SK-N-SH (cell line): ENCODE measurements at regions not wholly inside any gene's neighbourhood (a gene's known extent, or its start where the extent isn't known, plus 50 kb on each side); places are given as distances from the start of the nearest gene placed in this dataset.

Source experiments
- CTCF ChIA-PET: fragments of 300-600, 350-600 bp; formaldehyde crosslinking; extraction: SDS; loops from one replicate; lab custom pipeline; 2021; lab: Yijun Ruan, JAX
- POLR2A ChIA-PET: fragments of 350-600 bp; sonication (Branson Sonifier 250); formaldehyde crosslinking; extraction: SDS; loops from one replicate; lab custom pipeline; 2020; ENCODE audit warnings: antibody characterized with exemption, inconsistent platforms; lab: Yijun Ruan, JAX
- DNase-seq: peaks from one replicate; pipeline ENCODE4 v3.0.0; 2012
- H2AFZ ChIP-seq: fragments of 200-600 bp; sonication (generic); 2 replicates; pipeline ENCODE4 v1.8.1; 2016; ENCODE audit warnings: antibody characterized with exemption, mild to moderate bottlenecking, low read depth
- H3F3A ChIP-seq: fragments of 200-600 bp; sonication (generic); replicated peaks from 2 replicates; pipeline ENCODE3; 2016; ENCODE audit warnings: antibody characterized with exemption, mild to moderate bottlenecking; ENCODE audit not compliant: insufficient read depth
- H3K27ac ChIP-seq, 2 experiments: fragments of 200-500 bp in 1 of 2; fragments of 200-600 bp in 1 of 2; sonication (Bioruptor generic) in 1 of 2; sonication (generic), shearing (Covaris generic) in 1 of 2; 2 replicates each; pipeline versions ENCODE4 v1.5.1 to v1.6.1; 2014 to 2016; ENCODE audit warnings: low read depth in 2 of 2, inconsistent platforms in 1 of 2, low read length in 1 of 2, mild to moderate bottlenecking in 1 of 2, mixed read lengths in 1 of 2
- H3K27me3 ChIP-seq: fragments of 200-600 bp; sonication (generic), shearing (Covaris generic); 2 replicates; pipeline ENCODE4 v1.6.1; 2016; ENCODE audit warnings: mixed run types; ENCODE audit not compliant: insufficient read depth
- H3K36me3 ChIP-seq, 2 experiments: fragments of 200-500 bp in 1 of 2; fragments of 200-600 bp in 1 of 2; sonication (Bioruptor generic) in 1 of 2; sonication (generic) in 1 of 2; replicated peaks in 1 of 2; 2 replicates each; pipeline versions ENCODE3 to v1.5.1; 2014 to 2016; ENCODE audit warnings: low read length in 1 of 2, mild to moderate bottlenecking in 1 of 2; ENCODE audit not compliant: insufficient read depth in 2 of 2, control insufficient read depth in 1 of 2
- H3K4me1 ChIP-seq, 2 experiments: fragments of 200-500 bp in 1 of 2; fragments of 200-600 bp in 1 of 2; sonication (Bioruptor generic) in 1 of 2; sonication (generic), shearing (Covaris generic) in 1 of 2; 2 replicates each; pipeline versions ENCODE4 v1.5.1 to v1.6.1; 2014 to 2016; ENCODE audit warnings: low read depth in 1 of 2, low read length in 1 of 2, mixed run types in 1 of 2; ENCODE audit not compliant: insufficient read depth in 2 of 2, control insufficient read depth in 1 of 2
- H3K4me2 ChIP-seq: fragments of 200-600 bp; sonication (generic), shearing (Covaris generic); 2 replicates; pipeline ENCODE4 v1.6.1; 2017; ENCODE audit warnings: mixed run types
- H3K4me3 ChIP-seq, 2 experiments: fragments of 200-500 bp in 1 of 2; fragments of 200-600 bp in 1 of 2; sonication (Bioruptor generic) in 1 of 2; sonication (generic), shearing (Covaris generic) in 1 of 2; 2 replicates each; pipeline versions ENCODE4 v1.5.1 to v1.8.1; 2014 to 2016; ENCODE audit warnings: low read depth in 2 of 2, inconsistent platforms in 1 of 2, low read length in 1 of 2, mild to moderate bottlenecking in 1 of 2, mixed read lengths in 1 of 2, moderate library complexity in 1 of 2
- H3K79me2 ChIP-seq: fragments of 200-600 bp; sonication (generic); 2 replicates; pipeline ENCODE4 v1.8.1; 2017; ENCODE audit warnings: mild to moderate bottlenecking; ENCODE audit not compliant: insufficient read depth
- H3K9ac ChIP-seq: fragments of 200-600 bp; sonication (generic); 2 replicates; pipeline ENCODE4 v1.6.1; 2017; ENCODE audit warnings: mixed run types
- H3K9me2 ChIP-seq: fragments of 200-600 bp; sonication (generic); 2 replicates; pipeline ENCODE4 v1.6.1; 2017; ENCODE audit warnings: mixed run types
- H3K9me3 ChIP-seq: fragments of 200-600 bp; sonication (generic); 2 replicates; pipeline ENCODE4 v1.6.1; 2017; ENCODE audit warnings: mixed run types, mild to moderate bottlenecking, moderate library complexity
- H4K20me1 ChIP-seq: fragments of 200-600 bp; sonication (generic); 2 replicates; pipeline ENCODE4 v1.6.1; 2017; ENCODE audit warnings: mild to moderate bottlenecking, mixed run types; ENCODE audit not compliant: insufficient read depth
- CHD2 ChIP-seq: fragments of 150-350 bp; IDR thresholded peaks from 2 replicates; pipeline ENCODE4 v1.6.1; 2018; ENCODE audit warnings: low read length; ENCODE audit not compliant: partially characterized antibody
- EP300 ChIP-seq, 2 experiments: IDR thresholded peaks; 2 replicates each; pipeline versions ENCODE4 v1.4.0 to v1.6.1; 2012; ENCODE audit warnings: borderline replicate concordance in 1 of 2, low read depth in 1 of 2, low read length in 1 of 2
- FOSL2 ChIP-seq: IDR thresholded peaks from 2 replicates; pipeline ENCODE4 v1.4.0; 2012; ENCODE audit warnings: low read depth, mild to moderate bottlenecking, moderate library complexity, borderline replicate concordance
- FOXM1 ChIP-seq: IDR thresholded peaks from 2 replicates; pipeline ENCODE4 v1.4.0; 2012; ENCODE audit warnings: low read depth, mild to moderate bottlenecking
- JUND ChIP-seq: IDR thresholded peaks from 2 replicates; pipeline ENCODE4 v1.4.0; 2012
- MAX ChIP-seq: IDR thresholded peaks from 2 replicates; pipeline ENCODE4 v1.4.0; 2012; ENCODE audit warnings: low read depth
- MEF2A ChIP-seq: IDR thresholded peaks from 2 replicates; pipeline ENCODE4 v1.4.0; 2012; ENCODE audit warnings: low read depth, borderline replicate concordance
- PBX3 ChIP-seq: IDR thresholded peaks from 2 replicates; pipeline ENCODE4; 2012
- POLR2AphosphoS5 ChIP-seq: IDR thresholded peaks from 2 replicates; pipeline ENCODE4 v1.6.1; 2012; ENCODE audit warnings: low read depth, low read length
- RCOR1 ChIP-seq: fragments of 150-350 bp; IDR thresholded peaks from 2 replicates; pipeline ENCODE4 v1.6.1; 2017; ENCODE audit warnings: antibody characterized with exemption, low read length
- REST ChIP-seq: IDR thresholded peaks from 2 replicates; pipeline ENCODE4 v1.6.1; 2012; ENCODE audit warnings: mild to moderate bottlenecking, low read depth, low read length, moderate library complexity
- RXRA ChIP-seq: IDR thresholded peaks from 2 replicates; pipeline ENCODE4 v1.4.0; 2012; ENCODE audit warnings: low read depth, mild to moderate bottlenecking, borderline replicate concordance
- TCF12 ChIP-seq: IDR thresholded peaks from 2 replicates; pipeline ENCODE4 v1.4.0; 2012
- WGBS: methylation state at CpG from one replicate; pipeline ENCODE4 v1.1.6; 2017; ENCODE audit warnings: low lambda C conversion rate; 5-methylcytosine and 5-hydroxymethylcytosine counted together
- TF ChIP-seq, protein P1 (sequence below): IDR thresholded peaks from 2 replicates; pipeline ENCODE4 v1.4.0; 2012; ENCODE audit warnings: low read depth, borderline replicate concordance
- TF ChIP-seq, protein P2 (sequence below): fragments of 150-350 bp; IDR thresholded peaks from 2 replicates; pipeline ENCODE4 v1.6.1; 2016; ENCODE audit warnings: mild to moderate bottlenecking, low read depth, low read length
- TF ChIP-seq, protein P3 (sequence below): IDR thresholded peaks from 2 replicates; pipeline ENCODE4 v1.4.0; 2012; ENCODE audit warnings: low read depth, borderline replicate concordance

DNA sequence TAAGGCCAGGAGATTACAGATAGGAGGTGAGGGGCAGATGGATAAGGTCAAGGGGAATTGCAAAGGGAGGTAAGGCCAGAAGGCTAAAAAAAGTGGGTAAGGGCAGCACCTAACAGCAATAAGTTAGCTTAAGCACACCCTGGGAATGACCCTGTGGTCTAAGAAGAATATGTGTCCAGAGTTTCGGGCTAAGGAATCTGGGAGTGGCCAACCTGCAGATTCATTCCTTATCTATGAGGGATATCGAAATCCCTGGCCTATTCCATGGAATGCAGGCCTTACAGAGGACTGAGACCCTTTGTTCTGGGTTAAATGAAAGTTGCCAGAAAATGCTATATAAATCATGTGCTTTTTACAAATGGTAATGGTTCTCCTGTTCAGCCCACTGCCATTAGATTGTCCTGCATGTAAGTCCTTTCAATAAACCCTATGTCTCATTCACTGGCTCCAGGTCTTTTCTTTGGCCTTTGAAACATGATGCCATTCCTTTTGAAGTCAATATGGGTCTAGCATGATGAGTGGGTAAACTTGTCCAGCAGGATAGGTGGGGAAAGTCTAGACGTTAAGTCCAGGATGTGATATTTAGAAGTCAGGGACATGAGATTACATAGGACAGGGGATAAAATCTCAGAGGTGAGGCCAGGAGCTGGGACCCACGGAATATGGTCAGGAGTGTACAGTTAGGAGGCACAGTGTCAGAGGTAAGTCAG, 226.2 kb downstream of the TACR3 start:
- ChIA-PET POLR2A (no interaction called here), CTCF (no interaction called here)
- H3K36me3 ChIP-seq, result no peaks in the 10 kb centered on the region
- no peaks in the 10 kb centered on the region for H3K79me2 ChIP-seq
- no peaks in the 10 kb centered on the region for H3K27me3 ChIP-seq
- no peaks in the 10 kb centered on the region for H4K20me1 ChIP-seq
- no peak for DNase-seq
- no peak overlapping the region for H3K9ac ChIP-seq
- H3K9me3 ChIP-seq, result no peaks in the 10 kb centered on the region
- WGBS, result 16% methylated on average over 4 of the region's 4 CpGs
- H3K27ac ChIP-seq, result no peak overlapping the region
- H3K4me3 ChIP-seq, result no peak overlapping the region
- H3K9me2 ChIP-seq, result no peaks in the 10 kb centered on the region
- TF ChIP-seq REST (no peak), CHD2 (no peak), RXRA (no peak), JUND (no peak), FOXM1 (no peak), EP300 (IDR thresholded peaks at IDR 0.05; ENCODE audit: borderline replicate concordance in 1 of 2, low read depth in 1 of 2, low read length in 1 of 2) (no peak), POLR2AphosphoS5 (no peak), MEF2A (no peak), FOSL2 (no peak), PBX3 (no peak), TCF12 (no peak), RCOR1 (no peak), MAX (no peak)
- TF ChIP-seq, protein P1, sequence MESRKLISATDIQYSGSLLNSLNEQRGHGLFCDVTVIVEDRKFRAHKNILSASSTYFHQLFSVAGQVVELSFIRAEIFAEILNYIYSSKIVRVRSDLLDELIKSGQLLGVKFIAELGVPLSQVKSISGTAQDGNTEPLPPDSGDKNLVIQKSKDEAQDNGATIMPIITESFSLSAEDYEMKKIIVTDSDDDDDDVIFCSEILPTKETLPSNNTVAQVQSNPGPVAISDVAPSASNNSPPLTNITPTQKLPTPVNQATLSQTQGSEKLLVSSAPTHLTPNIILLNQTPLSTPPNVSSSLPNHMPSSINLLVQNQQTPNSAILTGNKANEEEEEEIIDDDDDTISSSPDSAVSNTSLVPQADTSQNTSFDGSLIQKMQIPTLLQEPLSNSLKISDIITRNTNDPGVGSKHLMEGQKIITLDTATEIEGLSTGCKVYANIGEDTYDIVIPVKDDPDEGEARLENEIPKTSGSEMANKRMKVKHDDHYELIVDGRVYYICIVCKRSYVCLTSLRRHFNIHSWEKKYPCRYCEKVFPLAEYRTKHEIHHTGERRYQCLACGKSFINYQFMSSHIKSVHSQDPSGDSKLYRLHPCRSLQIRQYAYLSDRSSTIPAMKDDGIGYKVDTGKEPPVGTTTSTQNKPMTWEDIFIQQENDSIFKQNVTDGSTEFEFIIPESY, result no peak
- TF ChIP-seq, protein P2, sequence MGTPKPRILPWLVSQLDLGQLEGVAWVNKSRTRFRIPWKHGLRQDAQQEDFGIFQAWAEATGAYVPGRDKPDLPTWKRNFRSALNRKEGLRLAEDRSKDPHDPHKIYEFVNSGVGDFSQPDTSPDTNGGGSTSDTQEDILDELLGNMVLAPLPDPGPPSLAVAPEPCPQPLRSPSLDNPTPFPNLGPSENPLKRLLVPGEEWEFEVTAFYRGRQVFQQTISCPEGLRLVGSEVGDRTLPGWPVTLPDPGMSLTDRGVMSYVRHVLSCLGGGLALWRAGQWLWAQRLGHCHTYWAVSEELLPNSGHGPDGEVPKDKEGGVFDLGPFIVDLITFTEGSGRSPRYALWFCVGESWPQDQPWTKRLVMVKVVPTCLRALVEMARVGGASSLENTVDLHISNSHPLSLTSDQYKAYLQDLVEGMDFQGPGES, result no peak
- TF ChIP-seq, protein P3, sequence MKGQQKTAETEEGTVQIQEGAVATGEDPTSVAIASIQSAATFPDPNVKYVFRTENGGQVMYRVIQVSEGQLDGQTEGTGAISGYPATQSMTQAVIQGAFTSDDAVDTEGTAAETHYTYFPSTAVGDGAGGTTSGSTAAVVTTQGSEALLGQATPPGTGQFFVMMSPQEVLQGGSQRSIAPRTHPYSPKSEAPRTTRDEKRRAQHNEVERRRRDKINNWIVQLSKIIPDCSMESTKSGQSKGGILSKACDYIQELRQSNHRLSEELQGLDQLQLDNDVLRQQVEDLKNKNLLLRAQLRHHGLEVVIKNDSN, result no peak
- peaks cover 0 to 6% of the 10 kb centered on the region in 2 experiments; a peak in 1 of 4 replicates for H3K4me1 ChIP-seq
- H3F3A ChIP-seq, result no peaks in the 10 kb centered on the region
- H2AFZ ChIP-seq, result no peak overlapping the region
- no peak overlapping the region for H3K4me2 ChIP-seq
